K562 (cell line): ENCODE measurements at regions not wholly inside any gene's neighbourhood (a gene's known extent, or its start where the extent isn't known, plus 50 kb on each side); places are given as distances from the start of the nearest gene placed in this dataset.

Source experiments
- ATAC-seq: fragments of 200-7000 bp; cut with Tn5 transposase; 3 replicates; pipeline ENCODE4 v1.9.1; 2020; ENCODE audit warnings: moderate library complexity
- BruUV-seq: library from RNA; stranded (reverse); fragments of 400-500 nt; replicated peaks from 2 replicates; lab custom pipeline; 2021; lab: Mats Ljungman, UMichigan
- CTCF ChIA-PET: fragments of 300-600 bp; formaldehyde crosslinking; extraction: SDS; loops from one replicate; lab custom pipeline; 2021; ENCODE audit warnings: low intra/inter-chr PET ratio; lab: Yijun Ruan, JAX
- POLR2A ChIA-PET: fragments of 300-600, 350-650 bp; sonication (Branson Sonifier 250); formaldehyde crosslinking; extraction: SDS; loops from one replicate; lab custom pipeline; 2021; ENCODE audit warnings: antibody characterized with exemption, inconsistent platforms; lab: Yijun Ruan, JAX
- DNase-seq, 4 experiments: peaks; one replicate each; pipeline versions ENCODE4 v3.0.0 to v3.0.0-alpha.2; 2011 to 2018; ENCODE audit warnings: low spot score in 3 of 4, mixed read lengths in 3 of 4; ENCODE audit errors: extremely low read depth in 1 of 4
- FAIRE-seq: peaks from 2 replicates; lab custom pipeline; 2011; peaks lifted over from hg19 to GRCh38; lab: Jason Lieb, UNC
- H2AFZ ChIP-seq: 2 replicates; pipeline ENCODE4 v1.6.0; 2011; ENCODE audit warnings: low read depth, low read length, control low read depth, inconsistent platforms
- H3K27ac ChIP-seq: fragments of 200-600 bp; 3 replicates; pipeline ENCODE4 v1.8.0; 2011; ENCODE audit warnings: low read depth, mild to moderate bottlenecking, control low read depth, inconsistent platforms, low read length, moderate library complexity, mixed read lengths; ENCODE audit errors: extremely low read depth
- H3K27me3 ChIP-seq, 2 experiments: fragments of 300-600 bp in 1 of 2; 2 replicates in 1 of 2; 3 replicates in 1 of 2; pipeline versions ENCODE4 v1.6.0 to v1.8.0; 2011; ENCODE audit warnings: inconsistent platforms in 2 of 2, low read length in 2 of 2, mild to moderate bottlenecking in 1 of 2, mixed read lengths in 1 of 2, moderate library complexity in 1 of 2; ENCODE audit not compliant: control insufficient read depth in 2 of 2, insufficient read depth in 2 of 2
- H3K36me3 ChIP-seq: fragments of 300-600 bp; 3 replicates; pipeline ENCODE4 v1.8.0; 2011; ENCODE audit warnings: mild to moderate bottlenecking, low read length, inconsistent platforms; ENCODE audit not compliant: control insufficient read depth, insufficient read depth
- H3K4me1 ChIP-seq, 2 experiments: fragments of 200-600 bp in 1 of 2; replicated peaks in 1 of 2; 2 replicates in 1 of 2; 3 replicates in 1 of 2; pipeline versions ENCODE4 v1.5.1 to v1.8.0; 2011; ENCODE audit warnings: inconsistent platforms in 2 of 2, low read length in 2 of 2, mild to moderate bottlenecking in 1 of 2, mixed read lengths in 1 of 2, moderate library complexity in 1 of 2; ENCODE audit not compliant: control insufficient read depth in 2 of 2, insufficient read depth in 2 of 2
- H3K4me2 ChIP-seq: 2 replicates; pipeline ENCODE4 v1.6.1; 2011; ENCODE audit warnings: low read length, control low read depth, inconsistent platforms, mixed read lengths; ENCODE audit not compliant: insufficient read depth
- H3K4me3 ChIP-seq: fragments of 200-600 bp; sonication (generic), shearing (Covaris generic); 2 replicates; pipeline ENCODE4 v1.5.1; 2016; ENCODE audit warnings: control low read depth, inconsistent platforms
- H3K79me2 ChIP-seq: fragments of 200-600 bp; 3 replicates; pipeline ENCODE4 v1.8.0; 2011; ENCODE audit warnings: low read length, inconsistent platforms; ENCODE audit not compliant: control insufficient read depth, insufficient read depth
- H3K9ac ChIP-seq, 2 experiments: 2 replicates each; pipeline versions ENCODE4 v1.6.0 to v1.6.1; 2011; ENCODE audit warnings: low read depth in 2 of 2, low read length in 2 of 2, control low read depth in 1 of 2, inconsistent platforms in 1 of 2, mild to moderate bottlenecking in 1 of 2, mixed read lengths in 1 of 2; ENCODE audit not compliant: insufficient read depth in 1 of 2
- H3K9me1 ChIP-seq: one replicate; pipeline ENCODE4 v1.6.0; 2011; ENCODE audit warnings: inconsistent platforms, mild to moderate bottlenecking, low read length, moderate library complexity; ENCODE audit not compliant: control insufficient read depth, insufficient read depth
- H3K9me3 ChIP-seq: replicated peaks from 2 replicates; pipeline ENCODE4 v1.5.1; 2011; ENCODE audit warnings: low read depth, low read length, inconsistent platforms; ENCODE audit not compliant: control insufficient read depth, insufficient read depth
- H4K20me1 ChIP-seq: replicated peaks from 2 replicates; pipeline ENCODE4 v1.6.1; 2011; ENCODE audit warnings: low read length, inconsistent platforms, mixed read lengths; ENCODE audit not compliant: control insufficient read depth, insufficient read depth
- E2F3 ChIP-seq: fragments of 250-450 bp; sonication (Bioruptor Pico); IDR thresholded peaks from 2 replicates; pipeline ENCODE4 v1.4.0; 2020; ENCODE audit warnings: mild to moderate bottlenecking
- ETV1 ChIP-seq: fragments of 450-650 bp; conservative IDR thresholded peaks from 2 replicates; pipeline ENCODE4 v1.6.1; 2016; ENCODE audit warnings: missing genetic modification characterization, control low read depth, low read depth, missing compliant biosample characterization
- SP1 ChIP-seq: sonication (generic); formaldehyde crosslinking; IDR thresholded peaks from 2 replicates; pipeline ENCODE4 v1.8.1; 2022; ENCODE audit warnings: mild to moderate bottlenecking, missing genetic modification reagents
- SRSF7 ChIP-seq: fragments of 200-400 bp; formaldehyde crosslinking; optimal IDR thresholded peaks from 2 replicates; pipeline ENCODE3; 2017; ENCODE audit warnings: mild to moderate bottlenecking, low read depth, low read length
- ZNF197 ChIP-seq: fragments of 200-800 bp; sonication (Bioruptor generic); IDR thresholded peaks from 2 replicates; pipeline ENCODE4 v1.6.1; 2016; ENCODE audit warnings: low read depth, missing genetic modification characterization, missing compliant biosample characterization
- ZNF766 ChIP-seq: fragments of 200-800 bp; sonication (Bioruptor generic); conservative IDR thresholded peaks from 2 replicates; pipeline ENCODE4 v1.6.1; 2016; ENCODE audit warnings: missing genetic modification characterization, missing compliant biosample characterization
- WGBS: fragments of 100-300 bp; shearing (Covaris generic); methylation state at CpG from one replicate; pipeline ENCODE4 v1.1.6; 2016; ENCODE audit warnings: low coverage, mixed read lengths; ENCODE audit not compliant: insufficient coverage; ENCODE audit errors: missing lambda C conversion rate; 5-methylcytosine and 5-hydroxymethylcytosine counted together
- in situ Hi-C: fragments of 300-500 bp; cut with MboI; formaldehyde crosslinking; loops from 4 replicates; pipeline ENCODE4 v1.15.0; 2018; ENCODE audit warnings: inconsistent platforms, mixed read lengths
- intact Hi-C: fragments of 100-400 bp; cut with micrococcal nuclease; formaldehyde crosslinking; loops from 2 replicates; pipeline ENCODE4 v1.14.2; 2022
- TF ChIP-seq, protein P1 (sequence below): fragments of 450-650 bp; IDR thresholded peaks from 2 replicates; pipeline ENCODE4 v1.6.1; 2018; ENCODE audit not compliant: partially characterized antibody

DNA sequence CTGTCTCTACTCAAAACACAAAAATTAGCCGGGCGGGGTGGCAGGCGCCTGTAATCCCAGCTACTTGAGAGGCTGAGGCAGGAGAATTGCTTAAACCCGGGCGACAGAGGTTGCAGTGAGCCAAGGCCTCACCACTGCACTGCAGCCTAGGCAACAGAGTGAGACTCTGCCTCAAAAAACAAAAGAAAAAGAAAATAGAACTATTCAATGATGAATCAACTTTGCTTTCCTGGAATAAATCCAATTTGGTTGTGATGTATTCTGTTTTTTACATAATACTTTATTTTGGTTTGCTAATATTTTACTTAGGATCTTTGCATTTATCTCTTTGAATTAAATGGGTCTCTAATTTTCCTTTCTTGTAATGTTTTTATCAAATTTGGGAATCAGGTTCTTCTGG lies 86.3 kb upstream of the MBOAT2 start (continued):
- TF ChIP-seq, protein P1, sequence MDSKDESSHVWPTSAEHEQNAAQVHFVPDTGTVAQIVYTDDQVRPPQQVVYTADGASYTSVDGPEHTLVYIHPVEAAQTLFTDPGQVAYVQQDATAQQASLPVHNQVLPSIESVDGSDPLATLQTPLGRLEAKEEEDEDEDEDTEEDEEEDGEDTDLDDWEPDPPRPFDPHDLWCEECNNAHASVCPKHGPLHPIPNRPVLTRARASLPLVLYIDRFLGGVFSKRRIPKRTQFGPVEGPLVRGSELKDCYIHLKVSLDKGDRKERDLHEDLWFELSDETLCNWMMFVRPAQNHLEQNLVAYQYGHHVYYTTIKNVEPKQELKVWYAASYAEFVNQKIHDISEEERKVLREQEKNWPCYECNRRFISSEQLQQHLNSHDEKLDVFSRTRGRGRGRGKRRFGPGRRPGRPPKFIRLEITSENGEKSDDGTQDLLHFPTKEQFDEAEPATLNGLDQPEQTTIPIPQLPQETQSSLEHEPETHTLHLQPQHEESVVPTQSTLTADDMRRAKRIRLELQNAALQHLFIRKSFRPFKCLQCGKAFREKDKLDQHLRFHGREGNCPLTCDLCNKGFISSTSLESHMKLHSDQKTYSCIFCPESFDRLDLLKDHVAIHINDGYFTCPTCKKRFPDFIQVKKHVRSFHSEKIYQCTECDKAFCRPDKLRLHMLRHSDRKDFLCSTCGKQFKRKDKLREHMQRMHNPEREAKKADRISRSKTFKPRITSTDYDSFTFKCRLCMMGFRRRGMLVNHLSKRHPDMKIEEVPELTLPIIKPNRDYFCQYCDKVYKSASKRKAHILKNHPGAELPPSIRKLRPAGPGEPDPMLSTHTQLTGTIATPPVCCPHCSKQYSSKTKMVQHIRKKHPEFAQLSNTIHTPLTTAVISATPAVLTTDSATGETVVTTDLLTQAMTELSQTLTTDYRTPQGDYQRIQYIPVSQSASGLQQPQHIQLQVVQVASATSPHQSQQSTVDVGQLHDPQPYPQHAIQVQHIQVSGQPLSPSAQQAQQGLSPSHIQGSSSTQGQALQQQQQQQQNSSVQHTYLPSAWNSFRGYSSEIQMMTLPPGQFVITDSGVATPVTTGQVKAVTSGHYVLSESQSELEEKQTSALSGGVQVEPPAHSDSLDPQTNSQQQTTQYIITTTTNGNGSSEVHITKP = no peak
- no peak for TF ChIP-seq SP1 (CRISPR knock-in tag)
- no peak for TF ChIP-seq ZNF766 (CRISPR knock-in tag)
- TF ChIP-seq SRSF7 = no peak
- TF ChIP-seq ZNF197 (CRISPR knock-in tag) = no peak

DNA sequence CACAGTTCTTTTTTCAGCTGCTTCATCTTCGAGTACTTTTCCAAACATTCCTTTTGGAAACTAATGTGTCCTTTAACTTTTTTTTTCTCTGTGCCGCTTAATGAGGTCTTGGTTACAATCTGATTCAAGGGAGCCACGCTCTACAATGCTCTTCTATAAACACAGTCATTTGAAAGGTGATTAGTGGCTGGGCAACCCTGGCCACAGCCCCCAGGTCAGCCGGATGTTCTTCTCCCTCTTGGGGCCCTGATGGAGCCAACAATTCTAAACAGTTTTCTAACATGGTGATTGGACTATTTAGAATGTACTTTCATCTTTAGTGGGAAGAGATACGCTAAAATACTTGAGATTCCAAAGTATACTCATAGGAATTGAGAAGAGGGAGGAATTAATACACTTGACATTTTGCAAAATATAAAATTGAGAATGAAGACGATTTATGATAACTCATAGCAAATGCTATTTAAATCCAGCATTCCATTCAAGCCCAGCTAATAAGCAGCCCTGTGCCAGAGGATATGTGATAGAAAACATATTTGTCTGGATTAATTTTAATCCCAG lies 83.7 kb upstream of the MBOAT2 start:
- H3K4me3 ChIP-seq = no peak overlapping the region
- no peak overlapping the region for H3K27ac ChIP-seq
- no peak for DNase-seq
- no peaks in the 10 kb centered on the region for H3K79me2 ChIP-seq
- H3K9ac ChIP-seq = no peak overlapping the region
- no TSS peak for BruUV-seq
- intact Hi-C loops = no loop called here
- peak; percentile 19 for FAIRE-seq
- H3K9me3 ChIP-seq = no peaks in the 10 kb centered on the region
- peak; percentile 77 for ATAC-seq
- TF ChIP-seq ETV1 (tag) (0 out of 2 replicates have a peak, but pooled peaks have one; percentile 7), E2F3 (CRISPR knock-in tag) (no peak)
- no peaks in the 10 kb centered on the region for H4K20me1 ChIP-seq
- no peaks in the 10 kb centered on the region for H3K36me3 ChIP-seq
- ChIA-PET POLR2A (no interaction called here), CTCF (no interaction called here)
- no peaks in the 10 kb centered on the region for H3K27me3 ChIP-seq
- no peak overlapping the region for H3K4me2 ChIP-seq
- H3K4me1 ChIP-seq = no peaks in the 10 kb centered on the region; a peak in 1 of 5 replicates
- in situ Hi-C loops = no loop called here
- 16% methylated on average over 6 of the region's 6 CpGs for WGBS
- H2AFZ ChIP-seq = peak overlapping the region; percentile 30; the same call in 1 of the 2 replicates
- no peaks in the 10 kb centered on the region for H3K9me1 ChIP-seq
